SK-N-MC (cell line): ENCODE measurements at regions not wholly inside any gene's neighbourhood (a gene's known extent, or its start where the extent isn't known, plus 50 kb on each side); places are given as distances from the start of the nearest gene placed in this dataset.

ENCODE experiments used
- DNase-seq: peaks from one replicate; pipeline ENCODE4 v3.0.0-alpha.2; 2011; ENCODE audit warnings: low read depth, low spot score
- H3K27ac ChIP-seq: fragments of 200-600 bp; sonication (generic); 2 replicates; pipeline ENCODE4 v1.5.1; 2016; ENCODE audit warnings: mixed run types
- H3K36me3 ChIP-seq: fragments of 200-600 bp; sonication (generic); 2 replicates; pipeline ENCODE4 v1.6.1; 2017; ENCODE audit warnings: antibody characterized with exemption, low read length, mixed read lengths; ENCODE audit not compliant: insufficient read depth
- H3K4me3 ChIP-seq: fragments of 200-600 bp; sonication (generic); 2 replicates; pipeline ENCODE4 v1.5.1; 2016
- H3K9ac ChIP-seq: fragments of 200-600 bp; sonication (generic); 2 replicates; pipeline ENCODE4 v1.8.0; 2017; ENCODE audit warnings: mixed run types, mixed read lengths; ENCODE audit not compliant: insufficient read length
- H3K9me3 ChIP-seq: fragments of 200-600 bp; sonication (generic); 2 replicates; pipeline ENCODE4 v1.6.1; 2017; ENCODE audit warnings: low read depth, mild to moderate bottlenecking, antibody characterized with exemption, low read length, moderate library complexity, mixed read lengths
- EZH2 ChIP-seq: fragments of 200-600 bp; sonication (generic); IDR thresholded peaks from one replicate; pipeline ENCODE4 v1.6.1; 2017; ENCODE audit warnings: antibody characterized with exemption
- FOXP2 ChIP-seq: optimal IDR thresholded peaks from 2 replicates; pipeline ENCODE3; 2011; ENCODE audit warnings: mild to moderate bottlenecking, moderate library complexity; ENCODE audit not compliant: insufficient read depth; ENCODE audit errors: extremely low read length, control extremely low read depth
- POLR2AphosphoS5 ChIP-seq: IDR thresholded peaks from 2 replicates; pipeline ENCODE4 v1.6.1; 2012; ENCODE audit warnings: mild to moderate bottlenecking, low read depth, low read length, borderline replicate concordance

DNA sequence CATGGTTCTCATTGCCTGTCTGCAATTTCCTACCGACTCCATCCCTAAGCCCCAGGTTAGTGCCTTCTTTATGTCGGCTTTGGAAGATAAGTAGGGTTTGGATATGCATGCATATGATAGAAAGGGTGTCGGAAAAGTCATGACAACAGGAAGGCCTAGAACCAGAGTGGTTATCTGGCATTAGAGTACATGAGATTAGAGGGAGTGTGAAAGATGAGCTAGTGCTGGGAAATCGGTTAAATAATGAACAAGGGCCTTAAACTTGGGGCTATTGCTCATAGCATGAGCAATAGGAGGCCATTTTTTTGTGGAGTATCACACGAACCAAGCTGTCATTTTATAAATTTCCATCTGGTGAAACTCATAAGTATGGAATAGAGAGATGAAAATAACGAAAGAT, 54.0 kb upstream of the LPP start:
- Histone ChIP-seq H3K9me3 (no peaks in the 10 kb centered on the region), H3K27ac (no peak overlapping the region), H3K36me3 (no peaks in the 10 kb centered on the region), H3K9ac (no peak overlapping the region), H3K4me3 (no peak overlapping the region)
- no peak for DNase-seq
- no peak for TF ChIP-seq POLR2AphosphoS5
- no peak for TF ChIP-seq EZH2
- TF ChIP-seq FOXP2: no peak

GRCh38 chr3:188102861-188103547, 51.0 kb upstream of the LPP start:
- DNase-seq: no peak
- H3K27ac ChIP-seq: no peak overlapping the region
- no peak for TF ChIP-seq FOXP2
- TF ChIP-seq POLR2AphosphoS5: no peak
- no peak for TF ChIP-seq EZH2
- H3K9ac ChIP-seq: no peak overlapping the region
- H3K9me3 ChIP-seq: no peaks in the 10 kb centered on the region
- no peak overlapping the region for H3K4me3 ChIP-seq
- H3K36me3 ChIP-seq: no peaks in the 10 kb centered on the region

- Histone ChIP-seq H3K36me3 (no peaks in the 10 kb centered on the region), H3K9ac (no peak overlapping the region), H3K27ac (no peak overlapping the region), H3K4me3 (no peak overlapping the region), H3K9me3 (no peaks in the 10 kb centered on the region)
- no peak for TF ChIP-seq EZH2
- TF ChIP-seq POLR2AphosphoS5: no peak
- no peak for TF ChIP-seq FOXP2
- DNase-seq: no peak
Measured at GRCh38 chr3:188104050-188104449, 49.9 kb upstream of the LPP start.
